ENCODE measurements at regions not wholly inside any gene's neighbourhood (a gene's known extent, or its start where the extent isn't known, plus 50 kb on each side); places are given as distances from the start of the nearest gene placed in this dataset.

DNA sequence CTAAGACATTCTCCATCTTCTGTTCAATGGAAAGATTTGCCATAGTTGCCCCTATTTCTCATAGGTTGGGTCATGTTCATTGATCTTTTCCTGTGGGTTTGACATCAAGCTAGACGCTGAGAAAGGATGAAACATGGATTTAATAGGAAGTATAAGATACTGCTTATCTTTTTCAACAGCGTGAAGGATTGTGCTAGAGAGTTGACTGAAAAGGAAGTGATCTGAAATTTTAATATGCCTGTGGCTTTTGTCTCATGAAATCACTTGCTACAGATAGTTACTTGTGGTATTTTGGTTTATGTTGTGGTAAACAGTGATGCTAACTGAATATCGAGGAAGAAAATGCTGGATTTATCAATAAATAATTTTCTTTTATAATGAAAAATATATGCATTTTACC, 442.9 kb downstream of the EDEM1 start:
- TF ChIP-seq, protein P1, sequence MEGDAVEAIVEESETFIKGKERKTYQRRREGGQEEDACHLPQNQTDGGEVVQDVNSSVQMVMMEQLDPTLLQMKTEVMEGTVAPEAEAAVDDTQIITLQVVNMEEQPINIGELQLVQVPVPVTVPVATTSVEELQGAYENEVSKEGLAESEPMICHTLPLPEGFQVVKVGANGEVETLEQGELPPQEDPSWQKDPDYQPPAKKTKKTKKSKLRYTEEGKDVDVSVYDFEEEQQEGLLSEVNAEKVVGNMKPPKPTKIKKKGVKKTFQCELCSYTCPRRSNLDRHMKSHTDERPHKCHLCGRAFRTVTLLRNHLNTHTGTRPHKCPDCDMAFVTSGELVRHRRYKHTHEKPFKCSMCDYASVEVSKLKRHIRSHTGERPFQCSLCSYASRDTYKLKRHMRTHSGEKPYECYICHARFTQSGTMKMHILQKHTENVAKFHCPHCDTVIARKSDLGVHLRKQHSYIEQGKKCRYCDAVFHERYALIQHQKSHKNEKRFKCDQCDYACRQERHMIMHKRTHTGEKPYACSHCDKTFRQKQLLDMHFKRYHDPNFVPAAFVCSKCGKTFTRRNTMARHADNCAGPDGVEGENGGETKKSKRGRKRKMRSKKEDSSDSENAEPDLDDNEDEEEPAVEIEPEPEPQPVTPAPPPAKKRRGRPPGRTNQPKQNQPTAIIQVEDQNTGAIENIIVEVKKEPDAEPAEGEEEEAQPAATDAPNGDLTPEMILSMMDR (IDR thresholded peaks at IDR 0.05) = no peak
- no peak for TF ChIP-seq POLR2A (IDR thresholded peaks at IDR 0.05)
